Esophagus squamous epithelium (tissue), 4 donors: ENCODE measurements at regions not wholly inside any gene's neighbourhood (a gene's known extent, or its start where the extent isn't known, plus 50 kb on each side); places are given as distances from the start of the nearest gene placed in this dataset.

Experiments
- CTCF ChIP-seq, 6 experiments: fragments of 450-650 bp in 4 of 6; fragments of 200-600 bp in 2 of 6; sonication (generic) in 2 of 6; IDR thresholded peaks; one replicate each; pipeline ENCODE4 v1.5.1; 2016 to 2019; ENCODE audit warnings: antibody characterized with exemption in 6 of 6, mild to moderate bottlenecking in 4 of 6, moderate library complexity in 4 of 6
- POLR2A ChIP-seq, 4 donors: fragments of 450-650 bp; IDR thresholded peaks; one replicate each; pipeline ENCODE4 v1.6.1; 2017; ENCODE audit warnings: antibody characterized with exemption in 4 of 4, mild to moderate bottlenecking in 4 of 4, moderate library complexity in 3 of 4

DNA sequence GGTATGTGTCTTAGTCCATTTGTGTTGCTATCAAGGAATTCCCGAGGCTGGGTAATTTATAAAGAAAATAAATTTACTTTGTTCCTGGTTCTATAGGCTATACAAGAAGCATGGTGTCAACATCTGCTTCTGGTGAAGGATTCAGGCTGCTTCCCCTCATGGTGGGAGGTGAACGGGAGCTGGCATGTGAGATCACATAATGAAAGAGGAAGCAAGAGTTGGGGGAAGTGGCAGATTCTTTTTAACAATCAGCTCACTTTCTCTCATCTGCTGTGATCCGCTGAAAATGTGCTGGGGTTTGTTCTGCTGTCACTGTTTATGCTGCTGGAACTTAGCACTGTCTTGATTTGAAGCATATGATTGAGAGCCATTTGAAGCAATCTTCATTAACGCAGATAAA, 730.0 kb upstream of the SORCS1 start:
- TF ChIP-seq POLR2A (IDR thresholded peaks at IDR 0.05) (no peak), CTCF (IDR thresholded peaks at IDR 0.05) (no peak)
